ENCODE measurements at regions not wholly inside any gene's neighbourhood (a gene's known extent, or its start where the extent isn't known, plus 50 kb on each side); places are given as distances from the start of the nearest gene placed in this dataset.

- no peak for DNase-seq
These were observed 65.8 kb downstream of the ISL1 start for GRCh38 chr5:51449026-51449425.

DNA sequence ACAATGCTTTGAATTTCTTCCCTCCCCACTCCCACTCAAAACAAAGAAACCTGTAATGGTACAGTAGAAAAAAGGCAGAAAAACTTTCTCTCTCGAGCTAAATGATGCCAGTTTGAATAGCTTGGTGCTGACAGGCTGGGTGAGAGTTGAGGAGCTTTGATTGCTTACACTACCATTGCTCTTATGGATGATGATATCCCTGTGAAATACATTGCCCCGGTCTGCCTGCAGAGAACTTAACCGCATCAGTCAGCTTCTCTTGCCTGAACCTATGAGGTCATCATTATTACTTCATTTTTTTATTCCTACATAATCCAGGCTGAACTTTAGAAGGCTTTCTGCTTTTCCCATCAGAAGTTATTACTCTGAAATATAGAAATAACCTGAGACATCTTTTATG, 69.3 kb downstream of the ISL1 start:
- DNase-seq = no peak

GRCh38 chr5:51465165-51465564, 81.9 kb downstream of the ISL1 start:
- DNase-seq = no peak

DNA sequence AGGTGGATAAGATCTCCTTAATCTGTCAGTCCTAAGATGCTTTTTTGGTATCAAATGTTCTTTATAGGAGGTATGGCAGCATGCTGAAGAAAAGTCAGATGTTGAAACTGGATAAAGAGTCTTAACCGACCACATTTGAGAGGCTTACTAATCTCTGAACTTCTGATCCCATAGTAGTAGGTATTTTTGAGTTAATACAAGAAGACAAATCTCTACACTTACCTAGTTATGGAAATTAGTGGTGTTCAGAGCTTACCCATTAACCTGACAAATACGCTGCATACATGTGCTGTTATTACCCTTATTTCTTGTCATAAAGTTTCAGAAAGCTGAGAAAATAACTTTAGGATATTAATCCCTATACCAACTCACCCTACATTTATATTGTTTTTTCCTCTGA, 83.0 kb downstream of the ISL1 start:
- no peak for DNase-seq

- DNase-seq = no peak
These were observed 84.9 kb downstream of the ISL1 start for GRCh38 chr5:51468196-51468595.

DNA sequence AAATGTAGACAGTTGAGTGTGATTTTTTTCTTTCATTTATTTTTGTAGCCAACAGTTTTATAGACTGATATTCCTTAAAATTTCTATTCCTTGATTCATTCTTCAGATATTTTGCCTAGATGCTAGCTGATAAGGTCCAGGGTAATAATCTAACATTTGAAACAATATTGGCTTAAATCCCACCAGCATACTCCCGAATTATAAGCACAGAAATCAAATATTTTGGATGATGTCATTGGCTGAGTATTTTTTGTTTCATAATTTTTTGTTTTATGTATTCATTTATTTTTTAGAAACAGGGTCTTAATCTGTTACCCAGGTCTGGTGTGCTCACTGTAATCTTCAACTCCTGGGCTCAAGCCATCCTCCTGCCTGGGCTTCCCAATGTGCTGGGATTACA, 88.4 kb downstream of the ISL1 start:
- no peak for DNase-seq

GRCh38 chr5:51472472-51472871, 89.2 kb downstream of the ISL1 start:
- DNase-seq = no peak

DNA sequence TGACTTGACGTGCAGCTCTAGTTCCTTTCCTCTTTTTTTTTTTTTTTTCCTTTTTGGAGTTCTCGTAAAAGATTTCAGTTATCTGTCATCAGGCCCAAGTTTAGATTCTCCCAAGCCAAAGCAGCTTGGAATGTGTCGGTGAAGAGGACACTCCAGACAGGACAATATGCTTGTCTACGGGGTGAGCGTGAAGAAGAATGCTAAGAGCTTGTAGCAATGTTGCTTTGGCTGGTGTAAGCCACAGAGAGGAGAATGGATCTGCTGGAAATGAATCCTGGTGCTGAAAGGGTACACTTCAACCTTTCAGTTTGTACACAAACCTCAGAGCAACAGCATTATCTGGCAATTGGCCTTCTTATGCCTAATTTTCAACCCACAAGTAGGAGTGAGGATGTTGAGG, 92.4 kb downstream of the ISL1 start:
- DNase-seq = no peak

- no peak for DNase-seq
These were observed 93.2 kb downstream of the ISL1 start for GRCh38 chr5:51476431-51476830.

GRCh38 chr5:51479840-51480239, 96.6 kb downstream of the ISL1 start:
- no peak for DNase-seq

GRCh38 chr5:51484326-51484725, 101.1 kb downstream of the ISL1 start:
- no peak for DNase-seq

DNA sequence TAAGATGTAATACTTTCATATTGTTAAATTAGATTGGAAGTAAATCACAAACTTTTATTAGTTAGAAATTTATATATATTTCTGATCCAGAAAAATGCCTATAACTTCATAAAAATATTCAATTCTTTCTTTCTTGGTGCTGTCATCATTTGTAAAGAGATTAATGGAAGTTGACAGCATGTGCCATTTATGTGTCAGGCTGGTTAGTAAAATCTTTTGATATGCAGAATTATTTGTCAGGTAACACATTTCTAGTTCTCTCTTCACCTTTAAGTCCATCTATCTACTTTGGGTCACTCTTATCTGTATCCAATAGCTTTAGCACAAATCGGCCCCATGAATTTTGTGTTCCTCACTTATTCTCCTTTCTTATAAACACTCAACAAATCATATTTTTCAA, 102.9 kb downstream of the ISL1 start:
- DNase-seq = no peak

DNA sequence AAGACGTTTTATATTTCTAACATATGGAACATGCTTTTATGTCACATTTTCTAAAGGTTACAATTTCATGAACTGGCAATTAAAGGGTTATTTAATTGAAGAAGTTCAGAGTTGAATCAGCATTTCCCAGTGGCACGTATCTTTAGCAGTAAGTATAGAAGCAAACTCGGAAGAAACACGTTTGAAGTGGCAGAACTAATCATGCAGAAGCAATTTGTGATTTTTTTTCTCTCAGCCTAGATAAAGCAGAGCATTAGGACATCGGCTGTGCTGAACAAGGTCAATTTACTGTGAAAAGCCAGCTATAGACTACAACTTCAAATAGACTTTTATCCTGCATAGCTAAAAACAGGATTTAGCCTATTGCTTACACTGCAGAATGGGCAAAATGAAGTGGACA, 104.7 kb downstream of the ISL1 start:
- no peak for DNase-seq

- DNase-seq = no peak
These were observed 105.8 kb downstream of the ISL1 start for GRCh38 chr5:51488803-51489642.

- DNase-seq = no peak
These were observed 111.6 kb downstream of the ISL1 start for GRCh38 chr5:51494821-51495220.

DNA sequence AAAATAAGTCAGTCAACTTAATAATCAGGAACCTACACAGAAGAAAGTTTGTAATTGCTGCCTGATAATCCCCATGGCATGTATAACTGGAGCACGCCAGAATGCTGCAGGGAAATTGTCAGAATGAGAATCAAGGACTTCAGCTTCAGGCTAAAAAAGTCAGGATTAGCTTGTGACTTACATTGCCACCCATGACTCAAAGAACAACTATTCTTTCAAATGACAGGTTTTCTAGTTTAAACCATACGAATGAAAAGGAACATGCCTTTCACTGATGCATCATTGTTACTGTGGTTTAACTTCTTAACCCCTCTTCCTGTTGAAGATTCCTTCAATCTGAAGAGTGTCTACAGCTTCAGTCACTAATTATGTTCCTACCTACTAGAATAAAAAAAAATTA, 112.4 kb downstream of the ISL1 start:
- no peak for DNase-seq

- no peak for DNase-seq
These were observed 134.6 kb downstream of the ISL1 start for GRCh38 chr5:51517838-51518237.

DNA sequence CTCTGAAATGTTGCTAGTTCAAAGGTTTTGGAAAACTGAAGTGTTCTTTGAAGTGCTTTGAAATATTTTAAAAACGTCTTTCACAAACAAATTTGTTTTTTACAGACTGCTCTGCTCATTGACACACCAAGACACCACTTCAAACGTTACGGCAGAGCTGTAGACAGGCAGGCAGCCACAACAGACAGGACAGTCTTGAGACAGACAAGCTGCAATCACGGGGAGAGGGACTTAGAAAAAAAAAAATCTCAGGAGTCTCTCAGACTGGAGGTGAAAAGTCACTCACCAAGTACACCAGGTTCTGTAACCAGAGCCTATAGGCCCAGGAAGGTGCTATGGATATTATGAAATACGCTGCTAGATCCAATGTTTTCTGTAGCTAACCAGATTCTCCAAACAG, 135.4 kb downstream of the ISL1 start:
- DNase-seq = peak; percentile 69

GRCh38 chr5:51521583-51521982, 138.3 kb downstream of the ISL1 start:
- DNase-seq = no peak

DNA sequence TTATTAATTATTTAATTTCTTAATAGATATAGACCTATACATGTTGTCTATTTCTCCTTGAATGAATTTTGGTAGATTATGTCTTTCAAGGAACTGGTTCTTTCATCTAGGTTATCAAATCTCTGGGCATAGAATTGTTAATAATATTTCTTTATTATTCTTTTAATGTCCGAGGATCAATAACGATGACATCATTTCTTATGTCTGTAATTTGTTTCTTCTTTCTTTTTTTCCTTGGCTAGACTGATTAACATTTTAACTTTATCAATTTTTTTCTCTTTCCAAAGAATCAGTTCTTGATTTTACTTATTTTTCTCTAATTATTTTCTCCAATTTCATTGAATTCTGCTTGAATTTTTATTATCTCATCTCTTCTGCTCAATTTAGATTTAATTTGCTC, 156.0 kb downstream of the ISL1 start:
- DNase-seq = no peak

- no peak for DNase-seq
These were observed 161.0 kb downstream of the ISL1 start for GRCh38 chr5:51544031-51544785.

DNA sequence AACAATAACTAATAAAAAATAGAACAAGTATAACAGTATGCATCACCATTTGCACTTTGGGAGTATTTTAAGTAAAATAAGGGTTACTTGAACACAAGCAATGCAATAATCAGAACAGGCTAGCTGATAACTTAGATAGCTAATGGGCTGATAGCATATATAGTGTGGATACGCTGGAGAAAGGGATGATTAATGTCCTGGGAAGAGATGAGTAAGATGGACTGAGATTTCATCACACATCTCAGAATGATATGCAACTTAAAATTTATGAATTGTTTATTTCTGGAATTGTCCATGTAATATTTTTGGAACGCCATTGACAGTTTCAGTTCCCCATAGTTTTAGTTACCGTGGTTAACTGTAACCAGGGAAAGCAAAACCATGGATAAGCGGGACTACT, 173.6 kb downstream of the ISL1 start:
- DNase-seq = no peak

- DNase-seq = no peak
These were observed 175.4 kb downstream of the ISL1 start for GRCh38 chr5:51558682-51559081.

GRCh38 chr5:51559339-51559738, 176.1 kb downstream of the ISL1 start:
- no peak for DNase-seq
